Karpas-422 (cell line): ENCODE measurements at regions not wholly inside any gene's neighbourhood (a gene's known extent, or its start where the extent isn't known, plus 50 kb on each side); places are given as distances from the start of the nearest gene placed in this dataset.
"Not testable (repeated sequence)": the region's sequence is repeated elsewhere in the genome, so short reads cannot be mapped to it uniquely, and the experiment has no call there.

Experiments
- DNase-seq: peaks from one replicate; pipeline ENCODE4 v3.0.0-alpha.2; 2015
- H2AFZ ChIP-seq: fragments of 200-600 bp; sonication (generic); 2 replicates; pipeline ENCODE4 v1.6.1; 2014; ENCODE audit warnings: antibody characterized with exemption, low read length, mixed read lengths
- H3K27ac ChIP-seq: fragments of 200-600 bp; sonication (generic); 2 replicates; pipeline ENCODE4 v1.5.1; 2014; ENCODE audit warnings: mild to moderate bottlenecking, low read length, moderate library complexity
- H3K27me3 ChIP-seq: fragments of 200-600 bp; sonication (generic); 2 replicates; pipeline ENCODE4 v1.6.1; 2014; ENCODE audit warnings: low read length, mixed read lengths
- H3K36me3 ChIP-seq: fragments of 200-600 bp; sonication (generic); 2 replicates; pipeline ENCODE4 v1.6.1; 2014; ENCODE audit warnings: low read length, mixed read lengths; ENCODE audit not compliant: insufficient read depth
- H3K4me1 ChIP-seq: fragments of 200-600 bp; sonication (generic); 2 replicates; pipeline ENCODE4 v1.6.1; 2014; ENCODE audit warnings: mild to moderate bottlenecking, low read length, mixed read lengths
- H3K4me2 ChIP-seq: fragments of 200-600 bp; sonication (generic); 2 replicates; pipeline ENCODE4 v1.6.1; 2014; ENCODE audit warnings: low read length, low read depth, mild to moderate bottlenecking; ENCODE audit not compliant: poor library complexity, severe bottlenecking
- H3K4me3 ChIP-seq: fragments of 200-600 bp; sonication (generic); 2 replicates; pipeline ENCODE4 v1.5.1; 2014; ENCODE audit warnings: mild to moderate bottlenecking, antibody characterized with exemption, low read length, mixed read lengths
- H3K79me2 ChIP-seq: fragments of 200-600 bp; sonication (generic); 2 replicates; pipeline ENCODE4 v1.6.1; 2014; ENCODE audit warnings: mild to moderate bottlenecking, low read length, mixed read lengths
- H3K9ac ChIP-seq: fragments of 200-600 bp; sonication (generic); 2 replicates; pipeline ENCODE4 v1.6.0; 2014; ENCODE audit warnings: low read length
- H3K9me2 ChIP-seq: fragments of 200-600 bp; sonication (generic), shearing (Covaris generic); replicated peaks from 2 replicates; pipeline ENCODE4 v1.6.0; 2014; ENCODE audit warnings: mild to moderate bottlenecking, low read length, moderate library complexity; ENCODE audit not compliant: insufficient read depth
- H3K9me3 ChIP-seq: fragments of 300-700, 200-600 bp; sonication (generic); 2 replicates; pipeline ENCODE4 v1.6.1; 2014; ENCODE audit warnings: low read length, mixed read lengths
- H4K20me1 ChIP-seq: fragments of 200-600 bp; sonication (generic); 2 replicates; pipeline ENCODE4 v1.6.1; 2014; ENCODE audit warnings: mild to moderate bottlenecking, antibody characterized with exemption, low read length, low read depth; ENCODE audit not compliant: insufficient read depth

GRCh38 chr18:78482378-78482777, 497.2 kb upstream of the SALL3 start:
- no peak overlapping the region for H3K27ac ChIP-seq
- no peaks in the 10 kb centered on the region for H3K9me3 ChIP-seq
- DNase-seq, result no peak
- no peaks in the 10 kb centered on the region for H3K27me3 ChIP-seq
- H4K20me1 ChIP-seq, result no peaks in the 10 kb centered on the region
- no peak overlapping the region for H3K4me2 ChIP-seq
- no peaks in the 10 kb centered on the region for H3K36me3 ChIP-seq
- H3K4me3 ChIP-seq, result no peak overlapping the region
- no peaks in the 10 kb centered on the region for H3K4me1 ChIP-seq
- no peak overlapping the region for H2AFZ ChIP-seq
- H3K9me2 ChIP-seq, result no peaks in the 10 kb centered on the region
- H3K79me2 ChIP-seq, result no peaks in the 10 kb centered on the region
- H3K9ac ChIP-seq, result no peak overlapping the region

GRCh38 chr18:78487649-78488048, 492.0 kb upstream of the SALL3 start:
- H3K9me2 ChIP-seq, result no peaks in the 10 kb centered on the region
- H3K79me2 ChIP-seq, result no peaks in the 10 kb centered on the region
- H3K4me2 ChIP-seq, result no peak overlapping the region
- no peaks in the 10 kb centered on the region for H4K20me1 ChIP-seq
- no peaks in the 10 kb centered on the region for H3K4me1 ChIP-seq
- H3K36me3 ChIP-seq, result no peaks in the 10 kb centered on the region
- no peaks in the 10 kb centered on the region for H3K27me3 ChIP-seq
- no peak overlapping the region for H3K27ac ChIP-seq
- no peak overlapping the region for H3K4me3 ChIP-seq
- H2AFZ ChIP-seq, result no peak overlapping the region
- no peak overlapping the region for H3K9ac ChIP-seq
- DNase-seq, result no peak
- H3K9me3 ChIP-seq, result peaks cover 5% of the 10 kb centered on the region

- H4K20me1 ChIP-seq, result no peaks in the 10 kb centered on the region
- H3K9me2 ChIP-seq, result no peaks in the 10 kb centered on the region
- H3K27me3 ChIP-seq, result no peaks in the 10 kb centered on the region
- no peak for DNase-seq
- H3K27ac ChIP-seq, result no peak overlapping the region
- H3K4me2 ChIP-seq, result no peak overlapping the region
- no peak overlapping the region for H3K4me3 ChIP-seq
- H3K36me3 ChIP-seq, result no peaks in the 10 kb centered on the region
- H3K4me1 ChIP-seq, result no peaks in the 10 kb centered on the region
- no peaks in the 10 kb centered on the region for H3K79me2 ChIP-seq
- H3K9ac ChIP-seq, result no peak overlapping the region
- H3K9me3 ChIP-seq, result peaks cover 5% of the 10 kb centered on the region
- no peak overlapping the region for H2AFZ ChIP-seq
Observed at GRCh38 chr18:78492064-78492812, 487.4 kb upstream of the SALL3 start.

- Histone ChIP-seq H3K27me3 (no peaks in the 10 kb centered on the region), H3K4me2 (no peak overlapping the region), H4K20me1 (no peaks in the 10 kb centered on the region), H3K9me3 (peaks cover 5% of the 10 kb centered on the region), H3K4me1 (no peaks in the 10 kb centered on the region), H3K9ac (no peak overlapping the region), H3K4me3 (no peak overlapping the region), H3K79me2 (no peaks in the 10 kb centered on the region), H3K36me3 (no peaks in the 10 kb centered on the region), H3K9me2 (no peaks in the 10 kb centered on the region), H3K27ac (no peak overlapping the region), H2AFZ (no peak overlapping the region)
- DNase-seq, result peak; percentile 50
Observed at GRCh38 chr18:78492813-78493371, 486.7 kb upstream of the SALL3 start.

DNA sequence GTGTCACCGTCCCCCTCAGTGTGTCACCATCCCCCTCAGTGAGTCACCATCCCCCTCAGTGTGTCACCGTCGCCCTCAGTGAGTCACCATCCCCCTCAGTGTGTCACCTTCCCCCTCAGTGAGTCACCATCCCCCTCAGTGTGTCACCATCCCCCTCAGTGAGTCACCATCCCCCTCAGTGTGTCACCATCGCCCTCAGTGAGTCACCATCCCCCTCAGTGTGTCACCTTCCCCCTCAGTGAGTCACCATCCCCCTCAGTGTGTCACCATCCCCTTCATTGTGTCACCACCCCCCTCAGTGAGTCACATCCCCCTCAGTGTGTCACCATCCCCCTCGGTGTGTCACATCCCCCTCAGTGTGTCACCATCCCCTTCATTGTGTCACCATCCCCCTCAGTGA, 486.1 kb upstream of the SALL3 start:
- not testable (repeated sequence) for H3K27ac ChIP-seq, H3K27me3 ChIP-seq, H2AFZ ChIP-seq, H3K9me2 ChIP-seq, H3K4me2 ChIP-seq, H3K4me3 ChIP-seq, DNase-seq, H4K20me1 ChIP-seq, H3K9ac ChIP-seq, H3K9me3 ChIP-seq, H3K79me2 ChIP-seq, H3K36me3 ChIP-seq, H3K4me1 ChIP-seq

DNA sequence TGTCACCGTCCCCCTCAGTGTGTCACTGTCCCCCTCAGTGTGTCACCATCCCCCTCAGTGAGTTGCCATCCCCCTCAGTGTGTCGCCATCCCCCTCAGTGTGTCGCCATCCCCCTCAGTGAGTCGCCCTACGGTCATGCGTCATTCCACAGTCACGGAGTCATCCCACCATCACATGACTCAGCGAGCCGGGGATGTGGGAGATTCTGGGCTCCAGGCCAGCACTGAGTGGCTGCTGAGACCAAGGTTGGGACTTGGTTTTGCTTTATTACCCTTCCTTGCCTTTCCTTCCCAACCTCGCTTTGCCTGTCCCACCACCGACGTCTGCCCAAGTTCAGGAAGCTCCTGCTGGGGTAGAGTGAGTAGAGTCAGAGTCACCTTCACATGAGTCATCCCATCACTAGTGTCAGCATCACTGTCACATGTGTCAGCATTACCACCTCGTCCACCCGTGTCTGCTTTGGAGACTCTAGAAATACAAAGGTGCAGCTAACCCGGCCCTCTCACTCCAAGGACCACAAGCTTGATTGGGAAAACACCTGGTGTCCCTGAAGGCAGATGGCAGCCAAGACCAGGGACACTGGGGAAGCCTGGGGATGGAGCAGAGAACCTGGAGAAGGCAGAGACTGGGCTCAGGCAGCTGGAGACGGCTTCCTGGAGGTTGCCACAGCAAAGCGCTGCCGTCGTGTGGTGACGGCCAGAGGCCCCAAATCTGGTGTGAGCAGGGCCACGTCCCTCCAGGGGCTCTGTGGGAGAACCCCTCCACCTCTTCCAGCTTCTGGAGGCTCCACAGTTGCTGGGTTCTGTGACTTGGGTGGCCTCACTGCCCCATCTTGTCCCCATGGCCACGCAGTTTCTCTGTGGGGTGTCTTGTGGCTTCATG, 485.2 kb upstream of the SALL3 start:
- H3K4me3 ChIP-seq, result no peak overlapping the region
- H3K27me3 ChIP-seq, result no peaks in the 10 kb centered on the region
- no peaks in the 10 kb centered on the region for H4K20me1 ChIP-seq
- H3K79me2 ChIP-seq, result no peaks in the 10 kb centered on the region
- no peaks in the 10 kb centered on the region for H3K9me2 ChIP-seq
- no peak overlapping the region for H3K4me2 ChIP-seq
- H3K36me3 ChIP-seq, result no peaks in the 10 kb centered on the region
- no peaks in the 10 kb centered on the region for H3K4me1 ChIP-seq
- H3K9me3 ChIP-seq, result peaks cover 5% of the 10 kb centered on the region
- H3K27ac ChIP-seq, result no peak overlapping the region
- no peak for DNase-seq
- no peak overlapping the region for H3K9ac ChIP-seq
- no peak overlapping the region for H2AFZ ChIP-seq

- DNase-seq, result no peak
- Histone ChIP-seq H2AFZ (no peak overlapping the region), H3K27ac (no peak overlapping the region), H3K79me2 (no peaks in the 10 kb centered on the region), H3K4me3 (no peak overlapping the region), H3K9ac (no peak overlapping the region), H3K4me1 (no peaks in the 10 kb centered on the region), H3K9me3 (peaks cover 5% of the 10 kb centered on the region), H3K9me2 (no peaks in the 10 kb centered on the region), H4K20me1 (no peaks in the 10 kb centered on the region), H3K27me3 (no peaks in the 10 kb centered on the region), H3K4me2 (no peak overlapping the region), H3K36me3 (no peaks in the 10 kb centered on the region)
Observed at GRCh38 chr18:78495550-78495949, 484.1 kb upstream of the SALL3 start.

- Histone ChIP-seq H4K20me1 (no peaks in the 10 kb centered on the region), H3K27me3 (no peaks in the 10 kb centered on the region), H3K4me3 (no peak overlapping the region), H3K27ac (no peak overlapping the region), H3K9me3 (peaks cover 5% of the 10 kb centered on the region), H3K79me2 (no peaks in the 10 kb centered on the region), H3K9me2 (no peaks in the 10 kb centered on the region), H3K4me2 (no peak overlapping the region), H3K36me3 (no peaks in the 10 kb centered on the region), H3K4me1 (no peaks in the 10 kb centered on the region), H3K9ac (no peak overlapping the region), H2AFZ (no peak overlapping the region)
- DNase-seq, result no peak
Observed at GRCh38 chr18:78496079-78496478, 483.5 kb upstream of the SALL3 start.
